Fibroblast of peridontal ligament (primary cell): ENCODE measurements at regions not wholly inside any gene's neighbourhood (a gene's known extent, or its start where the extent isn't known, plus 50 kb on each side); places are given as distances from the start of the nearest gene placed in this dataset.
"Not testable (repeated sequence)": the region's sequence is repeated elsewhere in the genome, so short reads cannot be mapped to it uniquely, and the experiment has no call there.

Experiments used
- DNase-seq: peaks from one replicate; pipeline ENCODE4 v3.0.0-alpha.2; 2010; ENCODE audit errors: extremely low read depth

DNA sequence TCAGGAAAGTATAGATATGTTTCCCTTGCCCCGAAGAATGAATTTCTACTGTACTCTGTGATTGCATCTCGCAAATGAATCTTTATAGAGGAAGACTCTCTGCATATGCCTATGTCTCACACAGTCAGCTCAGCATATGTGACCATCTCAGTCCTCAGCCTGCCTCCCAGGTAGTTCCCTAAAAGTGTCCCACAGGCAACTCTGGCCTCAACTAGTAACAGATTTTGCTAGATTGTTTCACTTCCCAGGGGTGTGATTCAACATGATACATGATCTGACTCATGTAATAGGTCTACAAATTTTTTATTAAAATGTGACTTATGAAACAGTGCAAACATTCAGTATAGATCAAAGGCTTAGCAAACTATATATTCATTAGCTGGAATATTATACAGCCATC lies 296.6 kb upstream of the CRIM1 start:
- no peak for DNase-seq

DNA sequence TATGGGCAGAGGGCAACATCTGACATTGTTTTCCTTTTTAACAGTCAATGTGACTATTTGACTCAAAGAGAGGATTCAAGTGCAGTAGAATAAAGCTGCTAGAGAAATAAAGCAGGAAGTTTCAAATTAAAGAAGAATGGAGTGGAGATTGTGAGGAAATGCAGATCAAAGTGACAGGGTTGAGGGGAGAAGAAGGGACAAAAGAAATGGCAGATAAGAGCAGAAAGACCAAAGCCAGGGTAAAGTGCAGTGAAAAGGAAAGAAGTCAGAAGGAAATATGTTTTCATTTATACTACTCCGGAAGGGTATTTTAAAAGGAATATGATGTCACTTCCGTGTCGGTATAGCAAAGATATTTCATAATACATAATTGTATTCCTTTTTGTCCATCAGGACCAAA lies 297.5 kb upstream of the CRIM1 start:
- DNase-seq = no peak

DNA sequence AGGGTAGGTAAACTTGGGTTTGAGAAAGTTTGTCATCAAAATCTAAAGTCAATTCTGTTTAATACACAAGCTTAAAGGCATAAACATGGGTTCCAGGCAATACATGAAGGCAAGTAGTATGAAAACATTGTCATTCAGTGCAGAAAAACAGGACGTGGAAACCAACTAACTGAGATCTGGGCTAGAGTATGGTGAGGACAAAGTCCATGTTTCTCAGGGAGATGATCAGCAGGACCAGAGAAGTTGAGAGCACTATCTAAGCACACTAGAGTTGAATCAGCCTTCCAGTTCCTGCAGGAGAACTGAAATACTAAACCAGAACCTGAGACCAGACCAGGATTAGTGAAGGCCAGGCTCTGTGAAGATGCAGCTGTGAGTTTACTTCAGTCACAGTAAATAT lies 302.8 kb upstream of the CRIM1 start:
- DNase-seq = no peak

DNA sequence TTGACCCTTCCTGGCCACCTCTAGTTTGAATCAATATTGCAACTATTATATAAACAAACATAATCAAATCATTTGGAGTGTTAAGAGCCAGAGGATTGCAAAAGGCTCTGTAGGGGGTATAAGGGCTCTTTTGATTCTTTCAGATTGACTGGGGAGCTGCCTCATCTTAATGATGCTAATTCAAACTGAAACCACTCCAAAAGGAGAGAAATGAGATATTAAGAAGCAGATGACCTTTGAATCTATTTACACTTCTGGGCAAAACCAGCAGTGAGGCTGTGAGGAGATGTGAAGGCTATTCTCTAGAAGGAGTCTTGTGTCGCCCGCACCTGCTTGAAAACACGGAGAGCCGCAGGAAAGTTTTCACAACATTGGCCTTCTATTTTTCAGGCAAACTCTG lies 311.2 kb upstream of the CRIM1 start:
- DNase-seq = no peak

DNA sequence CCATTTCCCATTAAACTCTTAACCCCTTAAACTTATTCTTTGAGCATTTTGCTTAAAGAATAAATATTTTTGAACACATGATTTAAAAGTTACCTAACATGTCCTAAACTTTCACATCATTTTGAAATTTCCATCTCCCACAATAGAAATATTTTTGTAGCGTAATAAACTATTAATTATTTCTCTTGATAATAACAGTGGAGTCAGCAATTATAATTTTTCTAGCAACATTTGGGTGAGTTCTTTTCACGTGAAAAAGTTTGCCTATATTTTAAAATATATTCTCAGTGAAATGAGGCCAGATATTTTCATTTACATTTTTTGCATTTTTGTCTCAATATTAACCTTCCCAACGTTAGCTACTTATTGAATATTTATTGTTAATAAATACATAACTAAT lies 320.4 kb upstream of the CRIM1 start:
- no peak for DNase-seq

DNA sequence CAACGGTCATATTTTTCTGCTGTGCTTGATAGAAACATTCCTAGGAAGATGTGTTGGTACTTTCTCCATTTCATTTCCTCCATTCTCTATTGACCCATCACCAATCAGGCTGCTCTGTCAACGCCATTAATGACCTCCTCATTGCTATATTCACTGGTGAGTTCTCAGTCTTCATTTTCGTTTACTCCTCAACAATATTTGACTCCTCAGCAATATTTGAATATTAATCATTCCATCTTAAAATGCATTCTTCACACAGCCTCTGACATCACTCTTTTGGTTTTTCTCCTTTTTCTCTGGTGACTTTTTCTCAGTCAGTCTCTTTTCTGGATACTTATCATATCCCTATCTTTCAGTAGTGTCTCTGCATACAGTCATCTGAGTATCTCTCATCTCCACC lies 323.5 kb upstream of the CRIM1 start:
- no peak for DNase-seq

DNA sequence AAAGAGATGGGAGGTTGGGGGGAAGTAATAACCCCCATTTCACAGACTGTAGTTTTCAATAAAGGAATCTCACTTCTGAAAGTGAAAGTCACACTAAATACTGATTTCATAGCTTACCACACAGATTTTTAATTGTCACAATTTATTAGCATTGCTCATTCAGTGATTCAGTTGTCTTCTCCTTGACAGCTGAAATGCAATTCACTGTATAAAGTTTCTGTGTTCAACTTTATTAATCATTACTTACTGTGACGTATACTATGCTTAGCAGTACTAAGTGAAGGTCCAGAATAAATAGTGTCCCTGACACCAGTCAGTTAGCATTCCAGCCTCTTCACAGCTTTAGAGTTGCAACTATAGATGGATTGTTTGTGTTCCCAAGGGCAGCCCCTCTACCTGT lies 324.1 kb upstream of the CRIM1 start:
- DNase-seq = no peak

DNA sequence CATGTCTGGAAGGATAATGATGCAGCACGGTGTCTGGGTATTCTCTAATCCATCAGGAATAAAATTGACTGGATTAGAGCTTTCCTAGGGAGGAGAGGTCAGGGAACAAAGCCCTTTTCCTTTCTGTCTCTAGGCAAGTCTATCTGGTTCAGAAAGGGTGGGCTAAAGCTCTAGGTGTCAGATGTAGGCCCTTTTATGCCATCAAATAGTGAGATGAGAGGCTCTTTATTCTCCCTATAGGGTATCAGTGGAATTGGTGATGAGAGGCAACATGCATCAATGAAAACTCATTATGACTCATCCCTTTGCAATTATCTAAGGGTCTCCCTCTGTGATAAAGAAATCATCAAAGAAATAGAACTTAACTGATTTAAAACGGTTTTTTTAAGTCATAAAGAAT lies 328.0 kb upstream of the CRIM1 start:
- DNase-seq = no peak

DNA sequence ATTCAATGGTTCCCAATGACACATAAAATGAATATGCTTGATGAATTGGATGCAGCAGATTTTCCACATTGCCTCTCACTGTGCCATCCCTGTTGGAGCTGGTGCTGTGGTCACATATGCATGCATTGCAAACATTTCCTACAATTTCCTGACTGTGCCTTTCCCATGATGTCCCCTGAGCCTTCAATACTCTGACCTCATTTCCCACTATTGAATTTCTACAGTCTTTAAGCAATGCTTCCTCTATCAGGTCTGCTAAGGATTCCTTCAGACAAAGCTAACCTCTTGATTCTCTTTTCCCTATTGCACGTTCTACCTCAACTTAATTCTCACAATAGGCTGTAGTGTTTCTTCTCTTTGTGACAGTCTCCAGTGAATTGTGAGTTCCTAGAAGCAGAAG lies 342.5 kb upstream of the CRIM1 start:
- no peak for DNase-seq

DNA sequence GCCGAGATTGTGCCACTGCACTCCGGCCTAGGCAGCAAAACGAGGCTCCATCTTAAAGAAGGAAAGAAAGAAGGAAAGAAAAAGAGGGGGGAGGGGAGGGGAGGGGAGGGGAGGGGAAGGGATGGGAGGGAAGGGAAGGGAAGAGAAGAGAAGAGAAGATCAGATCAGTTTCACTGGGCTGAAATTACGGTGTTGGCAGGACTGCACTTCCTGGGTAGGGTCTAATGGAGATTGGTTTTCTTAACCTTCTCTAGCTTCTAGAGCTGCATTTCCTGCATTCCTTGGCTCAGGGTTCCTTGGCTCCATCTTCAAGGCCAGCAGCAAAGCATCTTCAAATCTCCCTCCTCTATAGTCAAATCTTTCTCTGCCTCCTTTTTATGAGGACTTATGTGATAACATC lies 349.1 kb upstream of the CRIM1 start:
- DNase-seq = no peak

DNA sequence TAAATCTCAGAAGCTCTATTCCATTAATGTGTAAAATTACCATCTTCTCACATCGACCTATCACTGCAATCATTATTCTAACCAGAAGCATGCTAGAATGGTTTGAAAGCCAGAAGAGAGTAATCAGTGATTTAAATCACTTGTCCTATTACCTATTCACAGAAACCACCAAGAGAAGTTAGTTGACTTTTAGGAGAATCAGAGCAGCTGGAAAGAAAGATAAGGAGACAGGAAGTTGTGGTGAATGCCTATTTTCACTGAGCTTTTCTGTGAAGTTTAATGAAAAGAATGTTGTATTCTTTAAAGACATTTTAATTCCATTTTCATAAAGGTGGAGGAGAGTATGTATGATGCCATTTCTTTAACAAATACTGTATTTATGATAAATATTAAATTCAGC lies 352.6 kb upstream of the CRIM1 start:
- no peak for DNase-seq

DNA sequence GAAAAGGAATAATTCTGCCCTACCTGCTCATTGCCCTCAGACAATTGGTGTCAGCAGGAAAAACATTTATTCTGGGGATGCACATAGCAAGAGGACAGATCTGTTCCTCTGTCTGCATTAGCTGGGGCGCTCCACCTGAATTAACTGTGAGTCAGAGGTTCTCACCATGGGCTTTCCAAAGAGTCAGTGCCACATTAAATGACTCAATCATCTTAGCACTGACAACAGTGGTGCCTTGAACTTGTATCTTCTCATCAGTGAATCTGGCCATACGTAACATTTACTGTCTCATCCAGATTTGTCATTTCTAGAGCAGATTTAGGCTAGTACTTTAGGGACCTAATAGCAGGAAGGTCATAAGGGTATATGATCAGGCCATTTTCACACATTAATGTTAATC lies 358.1 kb upstream of the CRIM1 start:
- no peak for DNase-seq

DNA sequence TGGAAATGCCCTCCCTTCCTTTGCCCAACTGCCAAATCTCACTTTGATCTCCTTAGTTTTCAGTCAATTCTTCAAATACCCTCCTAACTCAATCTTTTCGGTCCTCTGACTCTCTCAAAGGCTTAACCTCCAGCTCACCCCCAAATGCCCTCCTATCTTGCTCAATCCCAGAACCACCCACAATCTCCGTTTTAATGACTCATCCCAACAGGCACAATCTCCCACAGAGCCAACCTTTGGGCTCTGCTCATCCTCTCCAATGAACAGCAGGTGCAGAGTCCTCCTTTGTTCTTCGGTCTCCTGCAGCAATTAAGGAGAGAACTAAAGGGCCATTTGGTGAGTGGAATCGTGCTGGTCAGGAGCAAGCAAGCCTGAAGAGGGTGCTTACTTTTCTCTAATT lies 366.1 kb upstream of the CRIM1 start:
- no peak for DNase-seq

DNA sequence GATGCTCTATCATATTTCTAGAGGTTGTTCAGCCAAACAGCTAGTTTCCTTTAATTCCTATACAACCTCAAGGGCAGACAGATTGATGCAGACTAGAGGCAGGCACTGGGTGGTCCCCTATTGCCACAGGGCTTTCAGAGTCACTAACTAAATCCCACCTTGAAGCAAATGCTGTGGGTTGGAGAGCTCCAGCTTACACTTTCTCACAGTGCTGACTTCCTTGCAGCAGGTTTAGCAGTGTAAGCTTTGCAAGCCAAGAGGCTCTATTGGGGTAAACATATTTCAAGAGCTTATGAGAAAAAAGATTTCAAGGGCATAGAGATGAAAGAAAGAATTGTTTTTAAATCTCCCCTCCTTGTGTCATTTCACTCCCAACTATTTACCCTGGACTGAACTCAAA lies 366.5 kb upstream of the CRIM1 start:
- DNase-seq = no peak

DNA sequence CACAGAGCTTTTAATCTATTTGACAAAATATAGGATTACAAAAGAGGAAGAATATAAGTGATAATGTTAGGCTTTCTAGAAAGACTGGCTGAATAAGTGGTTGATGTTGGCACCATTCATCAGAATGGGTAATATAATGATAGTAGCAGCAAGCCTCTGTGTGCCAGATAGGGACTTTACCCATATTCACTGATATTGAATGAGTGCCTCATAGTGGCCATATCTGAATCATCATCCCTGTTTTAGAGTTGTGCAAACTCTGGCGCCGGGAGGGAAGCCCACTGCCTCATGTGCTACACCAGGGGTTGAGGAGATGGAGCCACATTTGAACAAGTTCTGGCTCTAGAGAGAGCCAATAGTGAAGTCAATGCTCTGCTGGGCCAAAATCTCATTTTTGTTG lies 368.7 kb upstream of the CRIM1 start:
- DNase-seq = no peak

DNA sequence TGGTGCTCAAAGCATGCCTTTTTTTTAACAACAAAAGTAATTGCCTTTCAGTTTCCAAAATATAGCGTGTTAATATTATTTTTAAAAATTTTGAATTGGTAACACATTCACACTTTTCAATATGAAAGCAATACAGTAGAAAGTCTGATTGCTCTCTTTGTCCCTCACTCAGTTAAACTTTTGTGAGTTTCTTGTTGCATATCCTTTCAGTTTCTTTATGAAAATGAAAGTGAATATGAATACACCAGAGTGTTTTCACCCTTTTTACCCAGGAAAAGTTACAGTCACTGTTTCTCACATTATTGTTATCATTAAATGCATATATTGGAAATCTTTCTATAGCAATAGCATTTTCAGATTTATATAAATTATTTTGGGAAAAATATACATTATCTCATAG lies 377.4 kb upstream of the CRIM1 start:
- DNase-seq = no peak

DNA sequence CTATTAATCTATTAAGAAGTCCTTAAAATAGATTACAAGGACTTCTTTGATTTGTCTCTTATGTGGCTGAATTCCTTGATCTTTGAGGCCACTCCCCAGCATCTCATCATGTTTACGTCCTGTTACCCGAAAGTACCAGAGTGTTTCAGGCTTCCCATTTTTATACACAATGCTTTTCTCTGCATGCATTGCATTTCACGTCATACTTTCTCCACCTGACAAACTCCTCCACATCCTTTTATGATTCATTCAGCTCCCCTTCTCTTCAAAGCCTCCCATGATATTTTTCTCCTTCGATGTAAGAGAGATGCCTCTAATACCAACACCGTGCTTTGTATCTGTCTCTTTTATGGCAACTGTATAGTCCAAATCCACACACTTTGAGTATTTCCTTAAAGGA lies 379.0 kb upstream of the CRIM1 start:
- DNase-seq = no peak

DNA sequence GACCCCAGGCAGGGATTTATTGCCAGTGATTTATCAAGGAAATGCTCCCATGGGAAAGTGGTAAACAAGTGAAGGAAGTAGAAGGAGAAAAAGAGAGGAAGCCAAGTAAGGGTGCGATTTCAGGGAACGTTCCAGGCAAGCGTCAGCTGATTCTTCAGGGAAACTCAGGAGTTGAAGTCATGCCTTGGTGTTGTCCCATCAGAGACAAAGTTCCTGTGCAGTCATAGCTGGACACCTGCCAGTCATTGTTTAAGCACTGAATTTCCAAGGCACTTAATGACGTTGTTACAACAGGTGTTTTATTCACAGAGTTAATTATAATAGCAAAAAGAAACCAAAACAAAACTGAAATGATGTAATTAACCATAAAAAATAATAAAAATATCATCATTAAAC lies 381.8 kb upstream of the CRIM1 start:
- no peak for DNase-seq

DNA sequence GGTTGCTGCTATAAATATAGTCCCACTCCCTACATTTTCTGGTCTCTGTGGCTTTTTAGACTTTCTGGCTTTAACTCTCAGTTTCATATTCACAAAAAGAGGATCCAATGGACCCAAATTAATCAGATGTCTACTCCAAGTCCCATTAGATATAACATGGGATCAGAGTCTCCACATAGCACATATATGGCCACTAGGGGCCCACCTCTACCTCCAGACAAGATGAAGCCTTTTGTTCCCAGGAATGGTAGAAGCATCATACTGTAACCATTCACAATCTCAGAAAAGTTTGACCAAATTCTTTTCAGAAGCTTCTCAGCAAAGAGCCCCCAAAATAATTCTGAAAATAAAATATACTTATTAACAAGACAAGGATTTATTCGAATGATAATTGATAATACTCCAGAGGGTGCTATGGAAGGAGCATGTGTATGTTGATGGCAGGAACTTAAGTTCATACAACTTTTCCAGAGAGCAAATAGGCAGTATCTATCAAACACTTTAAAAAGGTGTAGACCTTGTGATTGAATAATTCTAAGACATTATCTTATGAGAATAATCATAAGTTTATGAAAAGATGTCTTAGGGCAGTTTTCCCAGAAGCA lies 382.3 kb upstream of the CRIM1 start:
- DNase-seq = peak; percentile 28

DNA sequence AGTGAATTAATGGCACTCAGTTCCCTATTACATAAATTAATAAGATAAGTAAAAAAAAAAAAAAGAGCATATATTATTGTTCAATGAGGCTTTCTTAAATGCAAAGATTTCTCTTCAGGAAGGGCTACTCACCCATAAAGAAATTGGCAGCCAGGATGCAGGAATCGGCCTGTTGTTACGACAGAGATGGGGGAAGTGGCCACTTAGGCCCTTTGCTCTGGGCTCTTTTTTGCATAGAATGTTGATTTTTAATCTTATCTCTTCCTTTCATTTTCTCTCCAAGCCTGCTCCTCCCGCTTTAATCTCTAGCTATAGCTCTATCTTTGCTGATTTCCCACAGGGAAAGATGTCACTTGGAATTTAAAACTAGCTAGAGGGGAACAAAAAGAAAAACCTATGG lies 391.8 kb upstream of the CRIM1 start:
- no peak for DNase-seq

DNA sequence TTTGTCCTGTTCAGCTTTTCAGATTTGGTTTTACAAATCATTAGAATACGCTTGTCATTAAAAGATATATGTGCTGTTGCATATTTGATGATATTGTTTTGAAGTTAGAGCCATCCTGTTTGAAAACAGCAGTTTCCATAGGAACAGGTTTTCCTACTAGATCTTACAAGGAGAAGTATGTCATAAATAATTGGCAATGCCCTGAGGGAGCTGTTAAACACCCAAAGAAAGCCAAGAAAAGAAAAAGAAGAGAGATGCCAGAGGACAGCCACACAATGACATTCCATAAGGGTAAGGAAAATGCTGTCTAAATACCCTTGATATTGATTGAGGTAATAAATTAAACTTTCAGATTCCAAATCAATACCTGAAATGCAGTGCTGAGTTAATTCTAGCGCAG lies 392.2 kb upstream of the CRIM1 start:
- DNase-seq = no peak

DNA sequence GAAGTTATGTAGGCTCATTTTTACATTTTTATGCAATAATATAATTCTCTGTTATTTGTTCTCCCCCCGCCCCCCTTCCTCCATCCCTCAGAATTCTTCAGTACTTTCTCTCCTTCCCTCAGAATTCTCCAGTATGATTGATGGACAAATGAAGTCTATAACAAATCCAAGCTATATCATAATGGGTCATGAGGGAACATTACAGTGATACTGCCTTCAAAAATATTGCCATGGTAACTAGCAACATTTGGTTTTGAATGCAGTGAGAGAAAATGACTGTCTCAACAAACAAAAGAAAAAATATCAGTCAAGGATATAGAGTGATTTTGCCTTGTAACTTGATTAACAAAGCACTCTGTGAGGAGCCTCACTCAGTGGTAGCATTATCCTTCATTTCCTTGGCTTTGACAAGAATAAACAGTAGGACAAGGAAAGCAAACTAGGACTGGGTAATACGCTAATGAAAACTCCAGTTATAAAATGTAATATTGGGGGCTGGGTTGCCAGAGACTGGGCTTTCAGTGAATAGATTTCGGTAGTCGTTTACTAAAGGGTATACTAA lies 392.9 kb upstream of the CRIM1 start:
- DNase-seq = no peak

DNA sequence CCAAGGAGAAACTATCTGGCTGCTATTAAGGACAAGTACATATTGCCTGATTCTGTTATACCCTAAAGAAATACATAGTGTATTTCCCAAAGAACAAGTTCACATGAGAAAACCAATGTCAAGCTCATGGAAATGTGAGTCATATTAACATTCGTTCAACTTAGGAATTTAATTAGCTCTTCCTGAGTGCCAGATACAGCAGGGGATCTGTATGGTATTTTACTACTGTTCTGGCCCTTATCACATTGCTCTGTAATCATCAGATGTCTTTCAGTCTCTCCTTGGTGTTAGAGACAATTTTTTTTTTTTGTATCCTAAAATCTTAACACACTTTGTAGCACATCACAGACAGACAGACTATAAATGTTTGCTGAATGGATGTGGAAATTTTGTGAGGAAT lies 395.0 kb upstream of the CRIM1 start:
- DNase-seq = no peak

DNA sequence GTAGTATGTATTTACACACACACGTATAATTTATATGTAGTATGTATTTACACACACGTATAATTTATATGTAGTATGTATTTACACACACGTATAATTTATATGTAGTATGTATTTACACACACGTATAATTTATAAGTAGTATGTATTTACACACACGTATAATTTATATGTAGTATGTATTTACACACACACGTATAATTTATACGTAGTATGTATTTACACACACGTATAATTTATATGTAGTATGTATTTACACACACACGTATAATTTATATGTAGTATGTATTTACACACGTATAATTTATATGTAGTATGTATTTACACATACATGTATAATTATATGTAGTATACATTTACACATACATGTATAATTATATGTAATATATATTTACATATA lies 398.5 kb upstream of the CRIM1 start:
- DNase-seq = not testable (repeated sequence)

DNA sequence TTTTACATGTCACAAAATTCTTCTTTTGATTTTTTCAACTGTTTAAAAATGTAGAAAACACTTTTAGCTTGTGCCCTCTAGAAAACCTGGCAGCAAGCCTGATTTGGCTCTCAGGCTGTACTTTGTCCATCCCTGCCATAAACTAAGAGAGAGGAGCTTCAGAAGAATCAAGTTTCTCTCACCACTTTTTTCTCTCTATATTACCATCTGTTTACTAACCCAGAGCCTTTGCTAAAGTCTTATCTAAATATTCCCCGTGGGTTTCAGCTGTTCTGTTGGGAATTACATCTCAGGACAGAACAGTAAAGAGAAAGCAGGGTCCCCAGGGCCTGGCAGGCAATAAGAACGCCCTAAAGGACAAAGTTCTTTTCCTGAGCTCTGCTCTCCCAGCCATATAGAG lies 409.1 kb upstream of the CRIM1 start:
- DNase-seq = no peak
